OCI-LY3 (cell line): ENCODE measurements at regions not wholly inside any gene's neighbourhood (a gene's known extent, or its start where the extent isn't known, plus 50 kb on each side); places are given as distances from the start of the nearest gene placed in this dataset.

Experiments used
- H2AFZ ChIP-seq: fragments of 200-600, 300-600 bp; shearing (Covaris generic); 2 replicates; pipeline ENCODE4 v1.6.0; 2014; ENCODE audit warnings: antibody characterized with exemption, low read depth, low read length
- H3K27ac ChIP-seq: fragments of 200-600, 300-600 bp; sonication (generic); 2 replicates; pipeline ENCODE4 v1.5.1; 2014; ENCODE audit warnings: mild to moderate bottlenecking, low read length, moderate library complexity, mixed read lengths
- H3K27me3 ChIP-seq: fragments of 200-600, 300-600 bp; sonication (generic); 2 replicates; pipeline ENCODE4 v1.6.1; 2014; ENCODE audit warnings: low read depth, low read length, mixed read lengths
- H3K36me3 ChIP-seq: fragments of 200-600, 300-600 bp; sonication (generic); replicated peaks from 2 replicates; pipeline ENCODE3; 2014; ENCODE audit warnings: low read depth, low read length, mixed read lengths
- H3K4me1 ChIP-seq: fragments of 300-600, 200-600 bp; sonication (generic); 2 replicates; pipeline ENCODE4 v1.6.1; 2014; ENCODE audit warnings: low read length, mixed read lengths
- H3K4me2 ChIP-seq: fragments of 200-600, 300-600 bp; sonication (generic); 2 replicates; pipeline ENCODE4 v1.6.1; 2014; ENCODE audit warnings: low read length, mixed read lengths
- H3K4me3 ChIP-seq: fragments of 300-600, 200-600 bp; sonication (generic); 2 replicates; pipeline ENCODE4 v1.5.1; 2014; ENCODE audit warnings: antibody characterized with exemption, mild to moderate bottlenecking, low read length, moderate library complexity
- H3K79me2 ChIP-seq: fragments of 300-600, 200-600 bp; shearing (Covaris generic); 2 replicates; pipeline ENCODE4 v1.6.1; 2014; ENCODE audit warnings: mild to moderate bottlenecking, low read length, mixed read lengths
- H3K9ac ChIP-seq: fragments of 300-600, 200-600 bp; shearing (Covaris generic); 2 replicates; pipeline ENCODE4 v1.6.0; 2014; ENCODE audit warnings: mild to moderate bottlenecking, low read length, moderate library complexity
- H3K9me3 ChIP-seq: fragments of 200-600, 300-600 bp; shearing (Covaris generic); 2 replicates; pipeline ENCODE4 v1.6.1; 2014; ENCODE audit warnings: low read length, mixed read lengths; ENCODE audit not compliant: insufficient read depth
- H4K20me1 ChIP-seq: fragments of 200-600, 300-600 bp; sonication (generic); 2 replicates; pipeline ENCODE4 v1.6.1; 2016; ENCODE audit warnings: low read length, mixed read lengths; ENCODE audit not compliant: insufficient read depth
- CTCF ChIP-seq: fragments of 200-600, 300-600 bp; sonication (generic); IDR thresholded peaks from 2 replicates; pipeline ENCODE4 v1.5.1; 2014; ENCODE audit warnings: antibody characterized with exemption, low read length, low read depth
- EZH2phosphoT487 ChIP-seq: fragments of 200-600 bp; shearing (Covaris generic); IDR thresholded peaks from 2 replicates; pipeline ENCODE4 v1.6.1; 2018; ENCODE audit warnings: antibody characterized with exemption, mixed run types, low read depth

DNA sequence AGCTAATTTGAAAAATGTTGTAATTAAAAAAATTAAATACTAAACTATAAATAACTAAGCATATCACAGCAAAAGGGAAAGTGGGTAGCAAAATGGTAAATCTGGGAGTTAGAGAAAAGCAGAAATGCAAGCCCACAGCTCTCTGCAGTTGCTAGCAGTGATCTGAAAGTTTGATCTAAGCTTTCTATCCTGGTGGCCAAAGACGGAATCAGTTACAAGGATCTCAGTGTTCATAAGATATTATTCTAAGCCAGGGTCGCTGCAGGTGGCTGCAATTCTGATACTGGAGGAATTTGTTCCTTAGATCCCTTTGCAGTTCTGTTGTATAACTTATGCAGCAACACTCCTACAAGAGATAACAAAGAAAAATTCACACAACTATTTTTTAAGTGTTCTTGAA is 363.7 kb downstream of the SETD4 start:
- H3K79me2 ChIP-seq, result no peaks in the 10 kb centered on the region
- H3K4me2 ChIP-seq, result no peak overlapping the region
- no peak overlapping the region for H3K9ac ChIP-seq
- 0 out of 2 replicates have a peak, but pooled peaks cover 6% of the 10 kb centered on the region for H3K27me3 ChIP-seq
- no peaks in the 10 kb centered on the region for H4K20me1 ChIP-seq
- no peak for TF ChIP-seq CTCF
- no peak for TF ChIP-seq EZH2phosphoT487
- no peaks in the 10 kb centered on the region for H3K9me3 ChIP-seq
- no peak overlapping the region for H3K4me3 ChIP-seq
- no peak overlapping the region for H2AFZ ChIP-seq
- peaks cover 11% of the 10 kb centered on the region; the same call in 1 of the 2 replicates for H3K4me1 ChIP-seq
- H3K36me3 ChIP-seq, result no peaks in the 10 kb centered on the region
- H3K27ac ChIP-seq, result no peak overlapping the region

- Histone ChIP-seq H3K9me3 (no peaks in the 10 kb centered on the region), H3K79me2 (no peaks in the 10 kb centered on the region), H3K27me3 (0 out of 2 replicates have a peak, but pooled peaks cover 12% of the 10 kb centered on the region), H3K4me2 (peak overlapping the region; percentile 35; the same call in 1 of the 2 replicates), H2AFZ (no peak overlapping the region), H4K20me1 (no peaks in the 10 kb centered on the region), H3K9ac (no peak overlapping the region), H3K4me3 (no peak overlapping the region), H3K36me3 (no peaks in the 10 kb centered on the region), H3K4me1 (peaks cover 11% of the 10 kb centered on the region; the same call in 1 of the 2 replicates), H3K27ac (no peak overlapping the region)
- TF ChIP-seq CTCF, result no peak
- TF ChIP-seq EZH2phosphoT487, result no peak
Measured at GRCh38 chr21:35692311-35692710, 368.0 kb downstream of the SETD4 start.

DNA sequence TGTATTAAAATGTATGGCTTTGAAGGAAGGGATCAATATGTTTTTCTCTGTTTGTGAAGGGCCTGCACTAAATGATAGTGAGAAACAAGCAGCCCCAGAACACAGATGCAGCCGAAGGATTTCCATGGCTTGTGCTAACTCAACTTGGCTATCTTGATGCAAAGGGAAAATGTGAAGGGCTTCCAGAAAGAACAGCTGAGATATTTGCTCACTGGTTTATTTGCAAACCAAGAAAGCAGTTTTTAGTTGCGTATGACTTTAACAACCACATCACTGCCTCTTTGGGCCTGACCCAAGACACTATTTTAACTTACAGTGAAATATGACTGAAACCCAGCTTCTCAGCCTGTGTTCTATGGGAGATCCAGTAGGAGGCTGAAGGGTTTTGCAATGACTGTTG is 369.9 kb downstream of the SETD4 start:
- Histone ChIP-seq H3K36me3 (no peaks in the 10 kb centered on the region), H4K20me1 (no peaks in the 10 kb centered on the region), H3K4me1 (peaks cover 11% of the 10 kb centered on the region; the same call in 1 of the 2 replicates), H3K9me3 (no peaks in the 10 kb centered on the region), H3K27me3 (peaks cover 26% of the 10 kb centered on the region), H3K27ac (no peak overlapping the region), H3K9ac (no peak overlapping the region), H3K4me2 (no peak overlapping the region), H2AFZ (no peak overlapping the region), H3K79me2 (no peaks in the 10 kb centered on the region), H3K4me3 (no peak overlapping the region)
- TF ChIP-seq EZH2phosphoT487 (no peak), CTCF (no peak)

DNA sequence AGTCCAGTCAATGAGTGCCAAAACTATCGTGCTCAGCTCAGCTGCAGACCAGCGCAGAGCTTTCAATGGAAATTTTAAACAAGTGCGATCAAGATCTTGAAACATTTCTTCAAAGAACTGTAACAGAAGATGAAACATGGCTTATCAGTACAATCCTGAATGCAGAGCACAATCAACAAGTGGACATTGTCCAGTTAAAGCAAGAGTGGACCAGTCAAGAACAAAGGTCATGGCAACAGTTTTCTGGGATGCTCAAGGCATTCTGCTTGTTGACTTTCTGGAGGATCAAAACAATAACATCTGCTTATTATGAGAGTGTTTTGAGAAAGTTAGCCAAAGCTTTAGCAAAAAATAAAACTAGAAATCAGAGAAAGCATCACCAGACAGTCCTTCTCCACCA is 374.2 kb downstream of the SETD4 start:
- Histone ChIP-seq H3K4me1 (no peaks in the 10 kb centered on the region), H3K4me3 (no peak overlapping the region), H3K36me3 (no peaks in the 10 kb centered on the region), H2AFZ (no peak overlapping the region), H3K9ac (no peak overlapping the region), H3K27me3 (peaks cover 27% of the 10 kb centered on the region), H3K27ac (no peak overlapping the region), H4K20me1 (no peaks in the 10 kb centered on the region), H3K79me2 (no peaks in the 10 kb centered on the region), H3K9me3 (no peaks in the 10 kb centered on the region), H3K4me2 (no peak overlapping the region)
- no peak for TF ChIP-seq EZH2phosphoT487
- TF ChIP-seq CTCF, result no peak
